ENCODE measurements at regions not wholly inside any gene's neighbourhood (a gene's known extent, or its start where the extent isn't known, plus 50 kb on each side); places are given as distances from the start of the nearest gene placed in this dataset.

GRCh38 chr6:146990821-146991798 is 213.1 kb upstream of the STXBP5 start:
- peak; percentile 4 to 12 (median 10) for DNase-seq
- intact Hi-C loops (cut with micrococcal nuclease): no loop called here
- Histone ChIP-seq H3K4me2 (replicated peaks; ENCODE audit: extremely low read depth, low read length, poor library complexity, severe bottlenecking) (no peak overlapping the region), H3K27me3 (ENCODE audit: control insufficient read depth in 2 of 2, insufficient read depth in 2 of 2, low read length in 2 of 2) (no peaks in the 10 kb centered on the region), H4K20me1 (ENCODE audit: insufficient read depth, low read length) (no peaks in the 10 kb centered on the region), H3K4me1 (ENCODE audit: control insufficient read depth in 1 of 2, insufficient read depth in 2 of 2, low read length in 2 of 2) (no peaks in the 10 kb centered on the region), H3K79me2 (ENCODE audit: insufficient read depth, low read length) (no peaks in the 10 kb centered on the region), H3K9ac (ENCODE audit: insufficient read depth, low read length, poor library complexity, severe bottlenecking) (no peak overlapping the region), H3K9me3 (replicated peaks in 1 of 2; ENCODE audit: control insufficient read depth in 1 of 2, insufficient read depth in 1 of 2, low read length in 2 of 2) (no peaks in the 10 kb centered on the region), H3K36me3 (replicated peaks in 1 of 2; ENCODE audit: control insufficient read depth in 1 of 2, insufficient read depth in 2 of 2, low read length in 2 of 2) (no peaks in the 10 kb centered on the region), H3K4me3 (replicated peaks in 1 of 3; ENCODE audit: low read depth in 2 of 3, low read length in 3 of 3) (no peak overlapping the region), H2AFZ (ENCODE audit: insufficient read depth, low read depth, low read length, poor library complexity, severe bottlenecking) (no peak overlapping the region), H3K27ac (ENCODE audit: low read depth in 1 of 2, low read length in 2 of 2) (no peak overlapping the region)
- Mint-ChIP-seq H3K36me3 (no peaks in the 10 kb centered on the region), H3K27ac (peak overlapping the region in 1 of 7 donors; percentile 37), H3K9me3 (peaks cover 0 to 5% (median 3%) of the 10 kb centered on the region in 7 donors), H3K4me3 (no peak overlapping the region), H3K4me1 (peaks cover 2% of the 10 kb centered on the region), H3K27me3 (ENCODE audit: low read depth in 3 of 3) (no peaks in the 10 kb centered on the region)
- TF ChIP-seq, protein P1, sequence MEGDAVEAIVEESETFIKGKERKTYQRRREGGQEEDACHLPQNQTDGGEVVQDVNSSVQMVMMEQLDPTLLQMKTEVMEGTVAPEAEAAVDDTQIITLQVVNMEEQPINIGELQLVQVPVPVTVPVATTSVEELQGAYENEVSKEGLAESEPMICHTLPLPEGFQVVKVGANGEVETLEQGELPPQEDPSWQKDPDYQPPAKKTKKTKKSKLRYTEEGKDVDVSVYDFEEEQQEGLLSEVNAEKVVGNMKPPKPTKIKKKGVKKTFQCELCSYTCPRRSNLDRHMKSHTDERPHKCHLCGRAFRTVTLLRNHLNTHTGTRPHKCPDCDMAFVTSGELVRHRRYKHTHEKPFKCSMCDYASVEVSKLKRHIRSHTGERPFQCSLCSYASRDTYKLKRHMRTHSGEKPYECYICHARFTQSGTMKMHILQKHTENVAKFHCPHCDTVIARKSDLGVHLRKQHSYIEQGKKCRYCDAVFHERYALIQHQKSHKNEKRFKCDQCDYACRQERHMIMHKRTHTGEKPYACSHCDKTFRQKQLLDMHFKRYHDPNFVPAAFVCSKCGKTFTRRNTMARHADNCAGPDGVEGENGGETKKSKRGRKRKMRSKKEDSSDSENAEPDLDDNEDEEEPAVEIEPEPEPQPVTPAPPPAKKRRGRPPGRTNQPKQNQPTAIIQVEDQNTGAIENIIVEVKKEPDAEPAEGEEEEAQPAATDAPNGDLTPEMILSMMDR (IDR thresholded peaks at IDR 0.05): no peak
- WGBS (ENCODE audit: insufficient coverage): no CpG with 5 or more reads among the region's 11 CpGs

GRCh38 chr6:146997062-146997461 is 207.2 kb upstream of the STXBP5 start:
- Histone ChIP-seq H3K4me3 (replicated peaks in 1 of 3; ENCODE audit: low read depth in 2 of 3, low read length in 3 of 3) (no peak overlapping the region), H3K27ac (ENCODE audit: low read depth in 1 of 2, low read length in 2 of 2) (no peak overlapping the region), H3K36me3 (replicated peaks in 1 of 2; ENCODE audit: control insufficient read depth in 1 of 2, insufficient read depth in 2 of 2, low read length in 2 of 2) (no peaks in the 10 kb centered on the region), H3K27me3 (ENCODE audit: control insufficient read depth in 2 of 2, insufficient read depth in 2 of 2, low read length in 2 of 2) (no peaks in the 10 kb centered on the region), H3K79me2 (ENCODE audit: insufficient read depth, low read length) (no peaks in the 10 kb centered on the region), H3K9me3 (replicated peaks in 1 of 2; ENCODE audit: control insufficient read depth in 1 of 2, insufficient read depth in 1 of 2, low read length in 2 of 2) (no peaks in the 10 kb centered on the region), H3K9ac (ENCODE audit: insufficient read depth, low read length, poor library complexity, severe bottlenecking) (no peak overlapping the region), H2AFZ (ENCODE audit: insufficient read depth, low read depth, low read length, poor library complexity, severe bottlenecking) (no peak overlapping the region), H4K20me1 (ENCODE audit: insufficient read depth, low read length) (no peaks in the 10 kb centered on the region), H3K4me2 (replicated peaks; ENCODE audit: extremely low read depth, low read length, poor library complexity, severe bottlenecking) (no peak overlapping the region), H3K4me1 (ENCODE audit: control insufficient read depth in 1 of 2, insufficient read depth in 2 of 2, low read length in 2 of 2) (peaks cover 3 to 12% of the 10 kb centered on the region in 2 donors)
- H3K4me1 Mint-ChIP-seq: peaks cover 14% of the 10 kb centered on the region
- intact Hi-C loops (cut with micrococcal nuclease): no loop called here
- H3K27me3 Mint-ChIP-seq (ENCODE audit: low read depth in 3 of 3): no peaks in the 10 kb centered on the region
- peaks cover 0 to 3% (median 0%) of the 10 kb centered on the region in 7 donors for H3K9me3 Mint-ChIP-seq
- H3K36me3 Mint-ChIP-seq: no peaks in the 10 kb centered on the region
- no peak overlapping the region for H3K4me3 Mint-ChIP-seq
- no peak overlapping the region for H3K27ac Mint-ChIP-seq
- TF ChIP-seq, protein P1 (IDR thresholded peaks at IDR 0.05): no peak
- DNase-seq: no peak
- 86% methylated on average over 1 of the region's 1 CpG for WGBS (ENCODE audit: insufficient coverage)
